Esophagus muscularis mucosa (tissue), 4 donors: ENCODE measurements at regions not wholly inside any gene's neighbourhood (a gene's known extent, or its start where the extent isn't known, plus 50 kb on each side); places are given as distances from the start of the nearest gene placed in this dataset.

ENCODE experiments used
- EP300 ChIP-seq: sonication (generic); formaldehyde crosslinking; IDR thresholded peaks from one replicate; pipeline ENCODE4 v1.6.1; 2017; ENCODE audit warnings: antibody characterized with exemption
- POLR2AphosphoS5 ChIP-seq, 2 donors: sonication (generic); formaldehyde crosslinking; IDR thresholded peaks; one replicate each; pipeline ENCODE4 v1.6.1; 2017; ENCODE audit warnings: antibody characterized with exemption in 2 of 2
- TF ChIP-seq, protein P1 (sequence below), 3 experiments: fragments of 200-600 bp in 2 of 3; fragments of 450-650 bp in 1 of 3; sonication (generic) in 2 of 3; IDR thresholded peaks; one replicate each; pipeline ENCODE4 v1.5.1; 2017 to 2019; ENCODE audit warnings: antibody characterized with exemption in 3 of 3, mild to moderate bottlenecking in 2 of 3, moderate library complexity in 1 of 3

DNA sequence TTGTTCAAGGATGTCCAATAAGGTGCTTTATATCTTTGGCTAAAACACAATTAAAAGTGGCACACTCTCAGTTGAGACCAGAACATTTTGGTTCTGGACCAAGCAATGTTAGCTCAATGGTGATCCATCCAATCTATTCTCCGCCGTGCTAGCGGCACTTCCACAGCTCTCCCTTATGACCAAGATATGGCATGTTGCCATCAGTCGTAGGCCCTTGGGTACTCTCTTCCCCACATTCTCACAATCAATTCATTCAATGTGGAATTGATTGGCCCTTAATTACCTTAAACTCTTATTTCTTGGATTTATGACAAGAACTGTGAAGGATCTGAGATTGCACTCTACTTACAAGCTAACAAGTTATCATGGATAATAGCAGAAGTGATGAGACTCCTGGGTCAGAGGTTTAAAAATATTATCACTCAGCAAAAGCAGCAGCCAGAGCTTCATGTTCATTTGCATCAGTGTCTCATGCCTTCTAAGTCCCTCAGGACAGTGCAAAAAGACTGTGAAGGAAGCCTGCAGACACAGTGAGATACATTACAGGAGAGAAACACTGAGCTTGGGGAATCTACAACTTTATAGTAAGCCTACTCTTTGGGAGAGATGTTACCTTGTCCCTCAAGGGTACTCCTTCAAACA lies 80.0 kb upstream of the ARG1 start:
- TF ChIP-seq, protein P1, sequence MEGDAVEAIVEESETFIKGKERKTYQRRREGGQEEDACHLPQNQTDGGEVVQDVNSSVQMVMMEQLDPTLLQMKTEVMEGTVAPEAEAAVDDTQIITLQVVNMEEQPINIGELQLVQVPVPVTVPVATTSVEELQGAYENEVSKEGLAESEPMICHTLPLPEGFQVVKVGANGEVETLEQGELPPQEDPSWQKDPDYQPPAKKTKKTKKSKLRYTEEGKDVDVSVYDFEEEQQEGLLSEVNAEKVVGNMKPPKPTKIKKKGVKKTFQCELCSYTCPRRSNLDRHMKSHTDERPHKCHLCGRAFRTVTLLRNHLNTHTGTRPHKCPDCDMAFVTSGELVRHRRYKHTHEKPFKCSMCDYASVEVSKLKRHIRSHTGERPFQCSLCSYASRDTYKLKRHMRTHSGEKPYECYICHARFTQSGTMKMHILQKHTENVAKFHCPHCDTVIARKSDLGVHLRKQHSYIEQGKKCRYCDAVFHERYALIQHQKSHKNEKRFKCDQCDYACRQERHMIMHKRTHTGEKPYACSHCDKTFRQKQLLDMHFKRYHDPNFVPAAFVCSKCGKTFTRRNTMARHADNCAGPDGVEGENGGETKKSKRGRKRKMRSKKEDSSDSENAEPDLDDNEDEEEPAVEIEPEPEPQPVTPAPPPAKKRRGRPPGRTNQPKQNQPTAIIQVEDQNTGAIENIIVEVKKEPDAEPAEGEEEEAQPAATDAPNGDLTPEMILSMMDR (IDR thresholded peaks at IDR 0.05): no peak
- TF ChIP-seq POLR2AphosphoS5 (IDR thresholded peaks at IDR 0.05): no peak
- no peak for TF ChIP-seq EP300
